ENCODE measurements at regions not wholly inside any gene's neighbourhood (a gene's known extent, or its start where the extent isn't known, plus 50 kb on each side); places are given as distances from the start of the nearest gene placed in this dataset.

DNA sequence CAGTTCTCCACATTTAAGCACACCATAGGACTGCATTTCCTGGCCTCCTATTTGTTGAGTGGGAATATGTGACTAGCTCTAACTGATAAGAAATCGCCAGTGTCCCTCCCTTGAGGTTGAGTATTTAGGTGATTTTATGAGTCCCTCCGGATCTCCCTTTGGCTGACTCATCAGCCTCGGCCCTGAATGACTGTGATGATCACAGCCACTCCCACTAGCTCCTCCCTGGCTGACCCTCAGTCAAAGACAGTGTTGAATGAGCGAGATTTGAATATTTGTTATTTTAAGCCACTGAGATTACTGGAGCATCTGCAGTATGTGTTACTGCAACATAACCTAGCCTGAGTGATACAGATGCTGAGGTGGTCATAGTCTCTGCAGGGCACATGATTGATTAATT, 515.3 kb downstream of the EPHB1 start:
- ATAC-seq (replicated peaks in 1 of 4) = no peak
- peaks cover 0 to 22% (median 0%) of the 10 kb centered on the region in 3 donors for H3K9me3 Mint-ChIP-seq

DNA sequence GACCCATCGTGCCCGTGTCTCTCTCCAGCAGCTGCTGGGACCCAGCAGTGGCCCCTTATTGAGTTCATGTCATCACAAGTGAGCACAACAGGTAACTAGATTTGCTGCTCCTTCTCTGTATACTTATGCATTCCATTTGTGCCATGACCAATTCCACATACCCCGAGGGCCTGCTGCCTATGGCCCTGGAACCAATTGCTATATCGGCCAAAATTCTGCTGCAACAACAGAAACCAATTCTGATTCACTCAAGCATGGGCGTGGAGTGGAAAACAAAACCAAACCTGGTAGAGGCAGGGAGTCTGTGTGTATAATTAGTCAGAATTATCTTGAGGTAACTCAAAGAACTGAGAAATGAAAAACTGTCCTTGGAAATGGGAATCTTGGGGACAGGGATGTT, 516.6 kb downstream of the EPHB1 start:
- 75% methylated on average over 2 of the region's 5 CpGs for WGBS (ENCODE audit: insufficient coverage)
- H3K4me3 Mint-ChIP-seq = no peak overlapping the region
- H3K27ac Mint-ChIP-seq = no peak overlapping the region
- Histone ChIP-seq H3K36me3 (ENCODE audit: control insufficient read depth in 2 of 2, extremely low read depth in 1 of 2, insufficient read depth in 1 of 2, low read length in 1 of 2) (no peaks in the 10 kb centered on the region), H3K4me3 (ENCODE audit: control insufficient read depth in 1 of 2, extremely low read depth in 1 of 2, low read length in 1 of 2) (no peak overlapping the region), H3K27ac (ENCODE audit: low read length) (no peak overlapping the region), H3K9me3 (no peaks in the 10 kb centered on the region), H3K27me3 (replicated peaks in 1 of 2; ENCODE audit: control insufficient read depth in 2 of 2, extremely low read depth in 1 of 2, insufficient read depth in 2 of 2, low read length in 1 of 2) (no peaks in the 10 kb centered on the region), H3K4me1 (ENCODE audit: control insufficient read depth in 1 of 2, extremely low read depth in 1 of 2, insufficient read depth in 2 of 2, low read length in 2 of 2) (no peaks in the 10 kb centered on the region)
- H3K36me3 Mint-ChIP-seq = no peaks in the 10 kb centered on the region
- no peaks in the 10 kb centered on the region for H3K4me1 Mint-ChIP-seq
- peaks cover 0 to 13% (median 0%) of the 10 kb centered on the region in 3 donors for H3K9me3 Mint-ChIP-seq
- ChIA-PET POLR2A (no interaction called here), CTCF (no interaction called here)
- DNase-seq (no peak), ATAC-seq (replicated peaks in 1 of 4) (no peak)
- H3K27me3 Mint-ChIP-seq = peaks cover 0 to 4% of the 10 kb centered on the region in 2 donors

More for the DNA sequence above, 515.3 kb downstream of the EPHB1 start:
- no peak overlapping the region for H3K4me3 ChIP-seq (ENCODE audit: control insufficient read depth in 1 of 2, extremely low read depth in 1 of 2, low read length in 1 of 2)
- WGBS (ENCODE audit: insufficient coverage) = 33% methylated on average over 1 of the region's 4 CpGs
- H3K27me3 ChIP-seq (replicated peaks in 1 of 2; ENCODE audit: control insufficient read depth in 2 of 2, extremely low read depth in 1 of 2, insufficient read depth in 2 of 2, low read length in 1 of 2) = no peaks in the 10 kb centered on the region
- H3K36me3 ChIP-seq (ENCODE audit: control insufficient read depth in 2 of 2, extremely low read depth in 1 of 2, insufficient read depth in 1 of 2, low read length in 1 of 2) = no peaks in the 10 kb centered on the region
- Mint-ChIP-seq H3K4me3 (no peak overlapping the region), H3K27ac (no peak overlapping the region), H3K36me3 (no peaks in the 10 kb centered on the region), H3K4me1 (no peaks in the 10 kb centered on the region), H3K27me3 (peaks cover 0 to 10% of the 10 kb centered on the region in 2 donors)
- DNase-seq = no peak
- ChIA-PET CTCF (no interaction called here), POLR2A (no interaction called here)
- H3K27ac ChIP-seq (ENCODE audit: low read length) = no peak overlapping the region
- no peaks in the 10 kb centered on the region for H3K4me1 ChIP-seq (ENCODE audit: control insufficient read depth in 1 of 2, extremely low read depth in 1 of 2, insufficient read depth in 2 of 2, low read length in 2 of 2)
- no peaks in the 10 kb centered on the region for H3K9me3 ChIP-seq

DNA sequence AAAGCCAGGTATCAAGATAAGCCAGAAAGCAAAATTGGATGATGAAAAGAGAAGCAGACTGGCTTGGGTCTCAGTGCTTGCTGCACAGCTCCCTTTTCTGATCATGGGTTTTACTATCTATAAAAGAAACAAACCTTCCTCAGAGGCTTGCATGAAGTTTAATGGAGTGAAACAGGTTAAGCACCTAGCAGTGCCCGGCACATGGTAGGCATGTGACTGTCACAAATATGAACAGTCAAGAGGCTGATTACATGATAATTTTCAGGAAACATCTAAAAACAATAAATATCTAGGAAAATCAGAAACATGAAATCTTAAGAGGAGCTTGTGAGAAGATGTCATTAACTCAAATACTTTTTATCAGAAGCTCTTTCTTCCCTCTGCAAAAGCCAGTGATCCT, 519.2 kb downstream of the EPHB1 start:
- POLR2A ChIA-PET = no interaction called here
- H3K9me3 Mint-ChIP-seq = peaks cover 0 to 13% (median 0%) of the 10 kb centered on the region in 3 donors

DNA sequence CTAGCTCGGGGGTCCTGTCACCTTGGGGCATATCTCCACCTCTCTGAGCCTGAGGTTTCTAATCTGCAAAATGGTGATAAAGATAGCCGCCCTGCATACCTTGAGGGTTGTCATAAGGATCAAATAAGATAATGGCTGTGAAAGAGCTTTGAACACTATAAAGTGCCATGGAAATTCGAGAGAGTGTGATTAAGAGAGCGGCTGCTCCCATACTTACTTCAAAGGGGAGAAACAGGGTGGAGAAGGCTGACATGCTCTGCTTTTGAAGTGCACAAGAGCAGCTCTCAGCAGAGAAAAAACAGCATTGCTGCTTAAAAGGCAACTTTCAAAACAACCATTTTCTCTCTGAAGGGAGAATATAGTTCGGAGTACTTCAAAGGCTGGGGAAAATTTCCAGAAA, 529.2 kb downstream of the EPHB1 start:
- no peaks in the 10 kb centered on the region for H3K36me3 ChIP-seq (ENCODE audit: control insufficient read depth in 2 of 2, extremely low read depth in 1 of 2, insufficient read depth in 1 of 2, low read length in 1 of 2)
- no peak overlapping the region for H3K27ac ChIP-seq (ENCODE audit: low read length)
- Mint-ChIP-seq H3K27ac (no peak overlapping the region), H3K36me3 (no peaks in the 10 kb centered on the region), H3K4me3 (no peak overlapping the region), H3K9me3 (peaks cover 0 to 4% (median 2%) of the 10 kb centered on the region in 3 donors), H3K4me1 (no peaks in the 10 kb centered on the region), H3K27me3 (no peaks in the 10 kb centered on the region)
- no peak for ATAC-seq (replicated peaks in 1 of 4)
- no peaks in the 10 kb centered on the region for H3K27me3 ChIP-seq (replicated peaks in 1 of 2; ENCODE audit: control insufficient read depth in 2 of 2, extremely low read depth in 1 of 2, insufficient read depth in 2 of 2, low read length in 1 of 2)
- 80% methylated on average over 2 of the region's 5 CpGs for WGBS (ENCODE audit: insufficient coverage)
- H3K9me3 ChIP-seq = no peaks in the 10 kb centered on the region
- CTCF ChIA-PET = interaction anchor here in 1 of 2 donors (0.6 kb wide), 1 partner anchor 11 kb away, joined by 3 read pairs; no protein-coding TSS in a partner anchor
- no peak overlapping the region for H3K4me3 ChIP-seq (ENCODE audit: control insufficient read depth in 1 of 2, extremely low read depth in 1 of 2, low read length in 1 of 2)
- no peak for DNase-seq
- H3K4me1 ChIP-seq (ENCODE audit: control insufficient read depth in 1 of 2, extremely low read depth in 1 of 2, insufficient read depth in 2 of 2, low read length in 2 of 2) = no peaks in the 10 kb centered on the region
- POLR2A ChIA-PET = no interaction called here

More for the DNA sequence above, 519.2 kb downstream of the EPHB1 start:
- CTCF ChIA-PET = interaction anchor here in 1 of 2 donors (0.6 kb wide), 1 partner anchor 443 kb away, joined by 3 read pairs; no protein-coding TSS in a partner anchor
- DNase-seq = no peak
- no peaks in the 10 kb centered on the region for H3K9me3 ChIP-seq
- no peak overlapping the region for H3K4me3 ChIP-seq (ENCODE audit: control insufficient read depth in 1 of 2, extremely low read depth in 1 of 2, low read length in 1 of 2)
- peaks cover 0 to 4% of the 10 kb centered on the region in 2 donors for H3K27me3 Mint-ChIP-seq
- no peaks in the 10 kb centered on the region for H3K27me3 ChIP-seq (replicated peaks in 1 of 2; ENCODE audit: control insufficient read depth in 2 of 2, extremely low read depth in 1 of 2, insufficient read depth in 2 of 2, low read length in 1 of 2)
- no peak overlapping the region for H3K4me3 Mint-ChIP-seq
- H3K36me3 Mint-ChIP-seq = no peaks in the 10 kb centered on the region
- no CpG with 5 or more reads among the region's 1 CpG for WGBS (ENCODE audit: insufficient coverage)
- no peaks in the 10 kb centered on the region for H3K36me3 ChIP-seq (ENCODE audit: control insufficient read depth in 2 of 2, extremely low read depth in 1 of 2, insufficient read depth in 1 of 2, low read length in 1 of 2)
- no peak overlapping the region for H3K27ac ChIP-seq (ENCODE audit: low read length)
- ATAC-seq (replicated peaks in 1 of 4) = no peak
- H3K4me1 ChIP-seq (ENCODE audit: control insufficient read depth in 1 of 2, extremely low read depth in 1 of 2, insufficient read depth in 2 of 2, low read length in 2 of 2) = no peaks in the 10 kb centered on the region
- H3K4me1 Mint-ChIP-seq = no peaks in the 10 kb centered on the region
- no peak overlapping the region for H3K27ac Mint-ChIP-seq

DNA sequence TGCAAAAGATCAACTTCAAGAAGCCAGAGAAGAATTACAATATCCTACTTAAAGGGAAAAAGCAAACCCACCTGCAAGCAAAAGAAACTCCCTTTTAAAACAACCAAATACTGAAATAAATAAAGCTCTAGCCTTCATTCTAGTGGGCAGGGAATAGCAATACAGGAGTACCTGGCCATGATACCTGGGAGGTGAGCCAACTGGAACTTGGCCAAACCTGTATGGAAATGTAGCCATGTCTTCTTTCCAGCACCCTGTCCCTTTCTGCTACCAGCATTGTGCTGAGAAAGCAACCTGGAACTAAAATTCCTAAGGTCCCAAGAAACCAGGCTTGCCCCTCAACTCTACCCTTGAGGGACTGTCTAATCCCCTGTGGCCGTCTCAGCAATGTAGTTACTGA, 530.0 kb downstream of the EPHB1 start:
- no peak overlapping the region for H3K4me3 Mint-ChIP-seq
- H3K27ac Mint-ChIP-seq = no peak overlapping the region
- no peaks in the 10 kb centered on the region for H3K4me1 ChIP-seq (ENCODE audit: control insufficient read depth in 1 of 2, extremely low read depth in 1 of 2, insufficient read depth in 2 of 2, low read length in 2 of 2)
- no peak overlapping the region for H3K27ac ChIP-seq (ENCODE audit: low read length)
- ChIA-PET POLR2A (no interaction called here), CTCF (no interaction called here)
- DNase-seq (no peak), ATAC-seq (replicated peaks in 1 of 4) (no peak)
- no peaks in the 10 kb centered on the region for H3K27me3 Mint-ChIP-seq
- no peaks in the 10 kb centered on the region for H3K4me1 Mint-ChIP-seq
- no peaks in the 10 kb centered on the region for H3K36me3 Mint-ChIP-seq
- peaks cover 0 to 4% (median 2%) of the 10 kb centered on the region in 3 donors for H3K9me3 Mint-ChIP-seq
- H3K4me3 ChIP-seq (ENCODE audit: control insufficient read depth in 1 of 2, extremely low read depth in 1 of 2, low read length in 1 of 2) = no peak overlapping the region
- no peaks in the 10 kb centered on the region for H3K27me3 ChIP-seq (replicated peaks in 1 of 2; ENCODE audit: control insufficient read depth in 2 of 2, extremely low read depth in 1 of 2, insufficient read depth in 2 of 2, low read length in 1 of 2)
- no peaks in the 10 kb centered on the region for H3K9me3 ChIP-seq
- no peaks in the 10 kb centered on the region for H3K36me3 ChIP-seq (ENCODE audit: control insufficient read depth in 2 of 2, extremely low read depth in 1 of 2, insufficient read depth in 1 of 2, low read length in 1 of 2)
- no CpG with 5 or more reads among the region's 1 CpG for WGBS (ENCODE audit: insufficient coverage)

DNA sequence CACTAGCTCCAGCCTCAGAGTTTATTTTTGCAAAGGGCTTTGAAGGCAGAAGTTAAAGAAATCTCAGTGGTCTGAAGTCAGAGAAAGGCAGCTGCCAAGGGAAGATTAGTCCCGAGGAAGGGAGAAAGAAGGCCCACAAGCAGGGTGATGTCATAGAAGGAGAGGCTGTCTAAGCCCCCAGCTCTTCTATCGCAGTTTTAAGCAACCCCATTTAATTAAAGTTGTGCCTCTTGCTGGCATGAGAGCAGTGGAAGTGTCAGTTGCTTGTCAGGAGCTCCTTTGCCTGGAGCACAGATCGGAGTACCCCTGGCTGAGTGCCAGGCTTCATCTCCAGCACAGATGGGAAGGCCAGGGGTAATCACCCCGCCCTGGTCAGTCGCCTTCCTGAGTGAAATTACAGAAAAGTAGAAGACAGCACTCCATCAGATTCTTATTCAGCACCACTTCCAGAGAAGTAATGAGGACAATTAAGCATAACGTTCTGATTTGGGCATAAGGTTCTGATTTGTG, 530.7 kb downstream of the EPHB1 start:
- CTCF ChIA-PET = no interaction called here
- 93% methylated on average over 2 of the region's 6 CpGs for WGBS (ENCODE audit: insufficient coverage)
- Mint-ChIP-seq H3K36me3 (no peaks in the 10 kb centered on the region), H3K4me1 (no peaks in the 10 kb centered on the region), H3K4me3 (no peak overlapping the region), H3K27ac (no peak overlapping the region), H3K9me3 (peaks cover 0 to 4% (median 2%) of the 10 kb centered on the region in 3 donors), H3K27me3 (no peaks in the 10 kb centered on the region)
- POLR2A ChIA-PET = no interaction called here
- ATAC-seq (replicated peaks in 1 of 4) = no peak
- no peaks in the 10 kb centered on the region for H3K4me1 ChIP-seq (ENCODE audit: control insufficient read depth in 1 of 2, extremely low read depth in 1 of 2, insufficient read depth in 2 of 2, low read length in 2 of 2)
- H3K4me3 ChIP-seq (ENCODE audit: control insufficient read depth in 1 of 2, extremely low read depth in 1 of 2, low read length in 1 of 2) = no peak overlapping the region
- DNase-seq = no peak
- no peak overlapping the region for H3K27ac ChIP-seq (ENCODE audit: low read length)
- no peaks in the 10 kb centered on the region for H3K9me3 ChIP-seq
- no peaks in the 10 kb centered on the region for H3K36me3 ChIP-seq (ENCODE audit: control insufficient read depth in 2 of 2, extremely low read depth in 1 of 2, insufficient read depth in 1 of 2, low read length in 1 of 2)
- no peaks in the 10 kb centered on the region for H3K27me3 ChIP-seq (replicated peaks in 1 of 2; ENCODE audit: control insufficient read depth in 2 of 2, extremely low read depth in 1 of 2, insufficient read depth in 2 of 2, low read length in 1 of 2)

DNA sequence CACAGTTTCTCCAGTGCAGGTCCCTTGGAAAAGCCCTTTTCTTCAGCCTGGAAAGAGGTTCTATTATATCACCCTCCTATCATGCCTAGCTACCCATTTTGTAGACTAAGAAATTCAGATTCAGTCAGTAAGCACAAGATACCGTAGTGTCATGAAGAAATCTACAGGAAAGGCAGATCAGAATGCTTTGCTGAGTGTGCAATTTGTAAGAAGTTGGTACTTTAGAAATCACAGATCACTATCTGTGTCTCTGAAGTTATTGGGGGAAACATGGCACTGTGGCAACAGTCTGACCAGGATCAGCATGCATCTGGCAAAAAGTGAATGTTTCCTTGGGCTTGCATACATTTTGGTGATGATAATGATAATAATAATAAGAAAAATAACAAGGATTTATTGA, 531.8 kb downstream of the EPHB1 start:
- WGBS (ENCODE audit: insufficient coverage) = 100% methylated on average over 1 of the region's 1 CpG
- DNase-seq (no peak), ATAC-seq (replicated peaks in 1 of 4) (no peak)
- Mint-ChIP-seq H3K27ac (no peak overlapping the region), H3K4me3 (no peak overlapping the region), H3K27me3 (no peaks in the 10 kb centered on the region), H3K9me3 (peaks cover 0 to 4% (median 2%) of the 10 kb centered on the region in 3 donors), H3K4me1 (no peaks in the 10 kb centered on the region), H3K36me3 (no peaks in the 10 kb centered on the region)
- Histone ChIP-seq H3K27ac (ENCODE audit: low read length) (no peak overlapping the region), H3K27me3 (replicated peaks in 1 of 2; ENCODE audit: control insufficient read depth in 2 of 2, extremely low read depth in 1 of 2, insufficient read depth in 2 of 2, low read length in 1 of 2) (no peaks in the 10 kb centered on the region), H3K4me1 (ENCODE audit: control insufficient read depth in 1 of 2, extremely low read depth in 1 of 2, insufficient read depth in 2 of 2, low read length in 2 of 2) (no peaks in the 10 kb centered on the region), H3K9me3 (no peaks in the 10 kb centered on the region), H3K4me3 (ENCODE audit: control insufficient read depth in 1 of 2, extremely low read depth in 1 of 2, low read length in 1 of 2) (no peak overlapping the region), H3K36me3 (ENCODE audit: control insufficient read depth in 2 of 2, extremely low read depth in 1 of 2, insufficient read depth in 1 of 2, low read length in 1 of 2) (no peaks in the 10 kb centered on the region)
- ChIA-PET CTCF (no interaction called here), POLR2A (no interaction called here)
